Tibial nerve (tissue), 4 donors: ENCODE measurements at regions not wholly inside any gene's neighbourhood (a gene's known extent, or its start where the extent isn't known, plus 50 kb on each side); places are given as distances from the start of the nearest gene placed in this dataset.

ENCODE experiments used
- DNase-seq, 2 donors: peaks; one replicate each; pipeline ENCODE4 v3.0.0-alpha.2; 2019; ENCODE audit warnings: low spot score in 2 of 2
- H3K27ac ChIP-seq, 4 donors: fragments of 200-600 bp; sonication (generic) in 3 of 4; one replicate each; pipeline ENCODE4 v1.5.1; 2017 to 2019; ENCODE audit warnings: mild to moderate bottlenecking in 1 of 4
- H3K27me3 ChIP-seq, 2 donors: fragments of 200-600 bp; sonication (generic) in 1 of 2; one replicate each; pipeline versions ENCODE4 v1.5.1 to v1.6.0; 2017 to 2019
- H3K36me3 ChIP-seq, 3 donors: fragments of 200-600 bp; sonication (generic); one replicate each; pipeline ENCODE4 v1.5.1; 2018 to 2019
- H3K4me1 ChIP-seq, 4 donors: fragments of 200-600 bp; sonication (generic) in 3 of 4; one replicate each; pipeline ENCODE4 v1.5.1; 2017 to 2019
- H3K4me3 ChIP-seq, 4 donors: fragments of 200-600 bp; sonication (generic) in 3 of 4; one replicate each; pipeline ENCODE4 v1.5.1; 2017 to 2019; ENCODE audit warnings: mild to moderate bottlenecking in 1 of 4, moderate library complexity in 1 of 4
- H3K9me3 ChIP-seq, 4 donors: fragments of 200-600 bp; sonication (generic) in 3 of 4; one replicate each; pipeline ENCODE4 v1.5.1; 2017 to 2019
- CTCF ChIP-seq, 5 experiments: fragments of 200-600 bp in 3 of 5; fragments of 450-650 bp in 2 of 5; sonication (generic) in 3 of 5; IDR thresholded peaks; one replicate each; pipeline ENCODE4 v1.5.1; 2016 to 2019; ENCODE audit warnings: antibody characterized with exemption in 5 of 5, mild to moderate bottlenecking in 3 of 5, moderate library complexity in 2 of 5
- EP300 ChIP-seq, 2 donors: sonication (generic); formaldehyde crosslinking; IDR thresholded peaks; one replicate each; pipeline ENCODE4 v1.6.1; 2017; ENCODE audit warnings: antibody characterized with exemption in 2 of 2, mild to moderate bottlenecking in 1 of 2
- POLR2A ChIP-seq, 2 donors: fragments of 450-650 bp; IDR thresholded peaks; one replicate each; pipeline ENCODE4 v1.6.1; 2017; ENCODE audit warnings: antibody characterized with exemption in 2 of 2, mild to moderate bottlenecking in 2 of 2, moderate library complexity in 2 of 2
- WGBS, 2 donors: methylation state at CpG; one replicate each; pipeline ENCODE4 v1.1.5; 2018; 5-methylcytosine and 5-hydroxymethylcytosine counted together

GRCh38 chr5:25150819-25151218 lies 506.0 kb upstream of the CDH10 start:
- H3K36me3 ChIP-seq: no peaks in the 10 kb centered on the region
- TF ChIP-seq POLR2A (IDR thresholded peaks at IDR 0.05) (no peak), CTCF (IDR thresholded peaks at IDR 0.05) (no peak), EP300 (IDR thresholded peaks at IDR 0.05) (no peak)
- DNase-seq: no peak
- no peak overlapping the region for H3K27ac ChIP-seq
- H3K9me3 ChIP-seq: no peaks in the 10 kb centered on the region
- no peaks in the 10 kb centered on the region for H3K27me3 ChIP-seq
- H3K4me1 ChIP-seq: no peaks in the 10 kb centered on the region
- no peak overlapping the region for H3K4me3 ChIP-seq
- WGBS, 2 donors: 72 to 75% methylated on average over 1 of the region's 1 CpG

- no peak for DNase-seq
- TF ChIP-seq POLR2A (IDR thresholded peaks at IDR 0.05) (no peak), EP300 (IDR thresholded peaks at IDR 0.05) (no peak), CTCF (IDR thresholded peaks at IDR 0.05) (no peak)
- H3K27ac ChIP-seq: no peak overlapping the region
- H3K4me1 ChIP-seq: no peaks in the 10 kb centered on the region
- H3K36me3 ChIP-seq: no peaks in the 10 kb centered on the region
- 77 to 79% methylated on average over 4 of the region's 4 CpGs for WGBS, 2 donors
- no peak overlapping the region for H3K4me3 ChIP-seq
- no peaks in the 10 kb centered on the region for H3K9me3 ChIP-seq
- no peaks in the 10 kb centered on the region for H3K27me3 ChIP-seq
Measured at GRCh38 chr5:25128606-25129005, 483.8 kb upstream of the CDH10 start.

- 77 to 82% methylated on average over 7 of the region's 7 CpGs for WGBS, 2 donors
- DNase-seq: no peak
- Histone ChIP-seq H3K4me1 (no peaks in the 10 kb centered on the region), H3K27me3 (no peaks in the 10 kb centered on the region), H3K4me3 (no peak overlapping the region), H3K36me3 (no peaks in the 10 kb centered on the region), H3K9me3 (no peaks in the 10 kb centered on the region), H3K27ac (no peak overlapping the region)
- no peak for TF ChIP-seq CTCF (IDR thresholded peaks at IDR 0.05)
- TF ChIP-seq POLR2A (IDR thresholded peaks at IDR 0.05): no peak
- TF ChIP-seq EP300 (IDR thresholded peaks at IDR 0.05): no peak
Measured at GRCh38 chr5:25119650-25120049, 474.9 kb upstream of the CDH10 start.

- H3K4me3 ChIP-seq: no peak overlapping the region
- no peak overlapping the region for H3K27ac ChIP-seq
- H3K9me3 ChIP-seq: no peaks in the 10 kb centered on the region
- H3K27me3 ChIP-seq: no peaks in the 10 kb centered on the region
- WGBS, 2 donors: 35 to 55% methylated on average over 4 of the region's 4 CpGs
- no peaks in the 10 kb centered on the region for H3K4me1 ChIP-seq
- no peak for DNase-seq
- H3K36me3 ChIP-seq: no peaks in the 10 kb centered on the region
- no peak for TF ChIP-seq CTCF (IDR thresholded peaks at IDR 0.05)
- no peak for TF ChIP-seq EP300 (IDR thresholded peaks at IDR 0.05)
- no peak for TF ChIP-seq POLR2A (IDR thresholded peaks at IDR 0.05)
Measured at GRCh38 chr5:25107853-25108252, 463.1 kb upstream of the CDH10 start.

GRCh38 chr5:25099538-25099937 lies 454.8 kb upstream of the CDH10 start:
- 80 to 86% methylated on average over 3 of the region's 3 CpGs for WGBS, 2 donors
- no peak for DNase-seq

More at GRCh38 chr5:25099538-25099937, 454.8 kb upstream of the CDH10 start:
- H3K4me1 ChIP-seq: no peaks in the 10 kb centered on the region
- H3K27me3 ChIP-seq: no peaks in the 10 kb centered on the region
- TF ChIP-seq CTCF (IDR thresholded peaks at IDR 0.05) (no peak), EP300 (IDR thresholded peaks at IDR 0.05) (no peak), POLR2A (IDR thresholded peaks at IDR 0.05) (no peak)
- no peak overlapping the region for H3K4me3 ChIP-seq
- no peaks in the 10 kb centered on the region for H3K36me3 ChIP-seq
- no peak overlapping the region for H3K27ac ChIP-seq
- no peaks in the 10 kb centered on the region for H3K9me3 ChIP-seq
